NCI-H345 (cell line): ENCODE measurements at regions not wholly inside any gene's neighbourhood (a gene's known extent, or its start where the extent isn't known, plus 50 kb on each side); places are given as distances from the start of the nearest gene placed in this dataset.

Source experiments
- DNase-seq: peaks from one replicate; lab custom pipeline; 2025; lab: John Stamatoyannopoulos, UW

- DNase-seq: no peak
Measured at GRCh38 chr1:75984781-75985180, 52.6 kb upstream of the ASB17 start.

- DNase-seq: no peak
Measured at GRCh38 chr1:75985827-75986226, 53.6 kb upstream of the ASB17 start.

DNA sequence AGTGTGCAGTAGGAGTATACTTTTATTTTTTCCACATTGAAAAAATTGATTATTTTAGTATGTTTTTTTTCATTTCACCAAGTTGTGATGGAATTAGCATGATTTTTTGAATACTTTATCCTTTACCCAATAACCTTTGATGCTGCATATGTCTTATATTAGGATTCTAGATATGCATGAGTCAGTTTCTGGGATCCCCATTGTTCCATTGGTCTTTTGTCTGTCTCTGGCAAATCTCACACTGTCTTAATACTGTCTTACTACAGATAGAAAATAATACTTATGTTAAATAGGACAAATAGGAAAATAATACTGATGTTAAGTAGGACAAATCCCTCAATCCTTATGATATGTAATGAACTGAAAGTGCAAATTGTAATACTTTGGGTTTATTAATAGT is 54.3 kb upstream of the ASB17 start:
- DNase-seq: no peak

GRCh38 chr1:75989121-75989520 is 56.9 kb upstream of the ASB17 start:
- no peak for DNase-seq

GRCh38 chr1:75990686-75991085 is 58.5 kb upstream of the ASB17 start:
- no peak for DNase-seq

DNA sequence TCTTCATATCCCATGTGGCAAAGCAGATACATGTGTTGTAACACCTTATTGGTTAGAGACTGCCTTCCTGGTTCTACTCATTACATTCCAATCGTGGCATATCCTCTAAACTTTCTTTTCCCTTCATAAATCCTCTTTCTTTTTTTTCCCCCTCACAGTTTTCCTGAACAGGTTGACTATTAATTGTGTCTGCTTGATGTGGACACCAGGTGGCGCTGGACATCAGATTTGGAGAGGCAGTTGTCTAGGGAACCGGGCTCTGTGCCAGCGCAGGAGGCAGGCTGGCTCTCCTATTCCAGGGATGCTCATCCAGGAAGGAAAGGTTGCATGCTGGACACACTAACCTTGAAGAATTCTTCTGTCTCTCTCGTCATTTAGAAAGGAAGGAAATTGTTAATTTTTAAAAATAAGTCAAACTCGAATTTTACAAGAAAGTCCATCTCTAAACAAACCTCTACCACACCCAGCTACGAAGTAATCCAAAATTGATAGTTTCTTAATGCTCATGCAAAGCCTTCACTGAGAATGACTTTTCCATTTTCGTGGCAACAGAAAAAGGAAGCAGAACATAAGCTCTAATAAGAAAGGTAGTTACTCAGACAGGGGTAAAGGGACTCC is 59.4 kb upstream of the ASB17 start:
- DNase-seq: peak; percentile 90

- no peak for DNase-seq
Measured at GRCh38 chr1:75992312-75992711, 60.1 kb upstream of the ASB17 start.

- DNase-seq: no peak
Measured at GRCh38 chr1:75993661-75994060, 61.5 kb upstream of the ASB17 start.

GRCh38 chr1:75996196-75996595 is 64.0 kb upstream of the ASB17 start:
- DNase-seq: no peak

GRCh38 chr1:75999034-75999433 is 66.8 kb upstream of the ASB17 start:
- no peak for DNase-seq

DNA sequence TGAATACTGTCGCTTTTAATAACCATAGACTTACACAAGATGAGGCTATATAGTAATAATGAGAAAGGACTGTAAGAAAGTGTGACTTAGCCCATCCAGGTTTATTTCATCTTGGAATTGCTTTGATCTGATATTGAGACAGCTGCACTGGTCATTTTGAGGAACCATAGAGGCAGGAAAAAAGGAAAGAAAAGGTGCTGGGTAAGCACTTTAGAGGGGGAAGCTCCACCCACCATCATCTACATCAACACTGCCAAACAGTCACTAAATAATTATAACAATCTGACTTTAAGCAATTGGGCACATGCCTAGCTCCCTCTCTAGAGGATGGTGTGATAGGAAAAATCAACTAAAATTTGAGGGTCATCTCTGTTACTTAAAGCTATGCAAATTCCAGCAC is 70.6 kb upstream of the ST6GALNAC3 start:
- no peak for DNase-seq

DNA sequence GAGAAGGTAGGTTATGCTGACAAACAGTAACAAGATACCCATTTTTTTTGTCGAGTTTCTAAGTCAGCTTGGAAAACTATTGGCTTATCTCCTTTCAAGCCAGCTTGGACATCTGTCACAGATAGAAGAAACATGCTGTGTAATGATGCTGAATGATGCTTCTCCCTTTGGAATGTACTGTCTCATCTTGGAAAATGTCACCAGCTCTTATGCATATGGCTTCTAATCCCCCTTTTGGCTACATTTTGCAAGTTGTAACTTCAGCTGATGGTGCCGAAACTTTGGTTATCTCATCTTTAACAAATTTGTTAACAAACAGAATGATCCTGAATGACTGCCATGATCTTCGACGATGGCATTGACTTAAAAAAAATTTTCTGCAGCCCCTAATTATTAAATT is 68.8 kb upstream of the ST6GALNAC3 start:
- DNase-seq: no peak

DNA sequence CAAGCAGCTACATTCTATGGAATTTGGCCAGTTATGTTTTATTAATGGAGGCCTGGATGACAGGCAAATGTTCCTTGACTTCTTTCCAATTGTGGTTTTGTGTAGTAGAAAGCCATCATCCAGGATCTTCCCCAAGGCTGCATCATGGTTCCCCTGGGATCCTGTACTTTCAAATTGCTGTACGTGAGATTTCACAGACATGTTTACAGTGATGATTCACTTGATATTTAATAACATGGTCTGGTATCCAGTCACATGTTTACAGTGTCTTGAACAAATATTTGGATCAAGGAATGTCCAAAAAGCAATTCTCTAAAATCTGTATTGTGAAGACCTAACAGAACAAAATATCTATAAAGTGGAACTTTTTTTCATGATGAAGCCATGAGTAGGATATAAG is 68.3 kb upstream of the ST6GALNAC3 start:
- no peak for DNase-seq

DNA sequence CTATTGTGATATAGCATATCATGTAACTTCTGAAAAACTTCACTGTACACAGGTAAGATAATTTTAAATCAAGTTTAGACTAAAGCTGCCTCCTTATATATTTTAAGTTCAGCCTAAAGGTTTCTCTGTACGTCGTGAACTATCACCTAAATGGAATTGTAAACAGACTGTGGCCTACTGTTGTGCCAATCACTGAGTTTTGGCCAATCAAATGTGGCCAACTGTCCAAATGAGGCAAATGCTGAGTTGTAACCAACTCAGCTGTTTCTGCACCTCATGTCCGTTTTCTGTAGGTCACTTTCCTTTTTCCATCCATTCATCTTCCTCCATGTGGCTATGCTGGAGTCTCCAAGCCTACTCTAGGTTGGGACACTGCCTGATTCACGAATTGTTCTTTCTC is 63.7 kb upstream of the ST6GALNAC3 start:
- no peak for DNase-seq

GRCh38 chr1:76012341-76013205 is 62.0 kb upstream of the ST6GALNAC3 start:
- no peak for DNase-seq

DNA sequence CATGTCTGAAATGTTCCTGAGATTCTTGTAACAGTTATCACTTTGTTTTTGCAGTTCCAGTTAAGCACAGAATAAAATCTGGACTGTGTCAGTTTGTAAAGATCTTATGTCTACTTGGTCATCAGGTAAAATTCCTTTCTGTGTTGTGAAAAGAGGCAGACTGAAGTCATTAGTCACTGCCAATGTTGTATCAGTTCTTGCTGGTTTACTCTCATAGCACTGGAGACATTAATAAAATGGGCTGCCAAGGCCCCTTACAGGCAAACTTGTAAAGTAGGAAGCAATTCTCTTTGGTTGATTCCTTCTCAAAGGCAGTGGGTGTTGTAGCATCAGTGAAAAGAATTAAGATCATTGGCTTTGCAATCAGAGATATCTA is 61.4 kb upstream of the ST6GALNAC3 start:
- DNase-seq: no peak

DNA sequence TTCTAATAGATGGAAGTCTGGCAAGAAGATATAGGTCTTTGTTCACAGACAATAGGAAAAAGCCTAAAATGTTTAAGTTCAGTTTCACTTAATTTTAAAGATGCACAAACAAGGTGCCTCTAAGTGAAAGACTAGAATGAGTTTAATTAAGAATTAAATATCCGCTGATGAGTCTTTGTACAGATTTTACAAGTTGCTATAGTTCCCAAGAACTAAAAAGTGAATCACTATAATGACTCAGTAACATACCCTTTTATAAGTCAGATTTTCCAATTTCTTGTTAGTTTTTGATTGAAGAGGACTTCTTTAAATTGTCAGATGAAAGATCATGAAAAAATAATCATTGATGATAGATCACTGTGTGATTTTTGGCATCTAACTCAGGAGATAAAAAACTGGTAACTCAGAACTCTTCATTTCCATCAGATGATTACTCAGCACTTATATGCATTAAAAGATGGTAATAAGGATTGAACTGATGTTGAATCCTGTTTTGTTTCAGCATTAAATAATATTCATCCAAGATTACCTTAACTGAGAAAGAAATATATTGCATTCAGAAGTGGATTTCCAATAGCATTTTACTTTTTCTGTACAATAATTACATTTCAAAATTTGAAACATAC is 59.0 kb upstream of the ST6GALNAC3 start:
- no peak for DNase-seq

DNA sequence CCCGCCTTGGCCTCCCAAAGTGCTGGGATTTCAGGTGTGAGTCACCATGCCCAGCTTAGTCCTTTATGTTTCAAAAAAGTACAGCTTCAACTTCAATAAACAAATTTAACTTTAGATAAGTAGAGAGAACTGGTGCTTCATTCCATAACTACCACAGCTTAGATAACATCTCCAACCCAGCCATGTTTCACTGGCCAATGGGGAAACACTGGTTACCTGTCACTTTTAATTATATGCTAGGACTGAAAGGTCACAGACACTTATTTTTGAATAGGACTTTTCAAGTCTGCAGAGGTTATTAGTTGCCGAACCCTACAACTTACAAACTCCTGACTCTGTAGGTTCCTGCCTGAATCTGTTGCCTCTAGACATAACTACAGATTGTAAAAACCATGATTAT is 56.5 kb upstream of the ST6GALNAC3 start:
- DNase-seq: no peak

GRCh38 chr1:76021846-76022245 is 52.7 kb upstream of the ST6GALNAC3 start:
- DNase-seq: no peak

DNA sequence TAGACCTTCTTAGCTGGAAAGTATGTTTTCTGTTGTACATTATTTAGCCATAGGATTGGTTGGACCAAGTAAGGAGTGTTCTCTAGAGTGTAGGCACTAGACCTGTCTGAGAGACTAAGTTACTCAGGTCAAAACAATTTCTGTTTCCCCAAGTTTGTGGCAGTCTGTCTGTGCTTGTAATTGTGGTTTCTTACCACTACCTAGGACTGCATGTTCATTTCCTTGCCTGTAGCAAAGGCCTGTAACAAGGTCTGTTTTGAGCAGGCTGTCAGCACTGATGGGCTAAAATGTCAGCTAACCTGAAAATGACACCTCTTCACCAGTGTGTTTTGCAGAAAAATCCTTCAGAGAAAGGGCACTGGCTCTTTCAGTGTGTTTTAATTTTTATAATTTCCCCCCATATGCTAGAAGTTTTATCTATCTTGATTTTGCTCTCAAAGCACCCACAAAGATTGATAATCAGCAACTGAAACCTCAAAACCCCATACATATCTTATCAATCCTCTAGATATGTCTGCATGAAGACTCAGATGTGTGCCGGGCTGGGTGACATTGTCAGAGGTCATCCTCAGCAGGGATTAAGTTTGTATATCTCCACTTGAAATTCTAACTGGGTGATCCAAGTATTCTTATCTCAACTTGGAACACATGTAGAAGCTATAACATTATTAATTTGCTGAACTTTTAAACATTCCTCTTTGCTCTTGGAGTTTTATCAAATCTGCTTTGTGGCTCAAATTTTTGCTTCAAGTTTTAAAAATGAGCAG is 50.7 kb upstream of the ST6GALNAC3 start:
- no peak for DNase-seq
